SJSA1 (cell line): ENCODE measurements at regions not wholly inside any gene's neighbourhood (a gene's known extent, or its start where the extent isn't known, plus 50 kb on each side); places are given as distances from the start of the nearest gene placed in this dataset.

Experiments
- DNase-seq, 2 experiments: peaks; one replicate each; pipeline ENCODE4 v3.0.0-alpha.2; 2015 to 2020; ENCODE audit warnings: low spot score in 2 of 2, low read depth in 1 of 2
- H3K27ac ChIP-seq: fragments of 250-450 bp; sonication (Bioruptor Pico); 2 replicates; pipeline ENCODE4 v1.5.1; 2020; ENCODE audit warnings: mild to moderate bottlenecking, moderate library complexity
- H3K27me3 ChIP-seq: fragments of 250-450 bp; sonication (Bioruptor Pico); replicated peaks from 2 replicates; pipeline ENCODE4 v1.5.1; 2020; ENCODE audit warnings: mild to moderate bottlenecking, moderate library complexity
- H3K36me3 ChIP-seq: fragments of 250-450 bp; sonication (Bioruptor Pico); 2 replicates; pipeline ENCODE4 v1.5.1; 2020; ENCODE audit warnings: mild to moderate bottlenecking
- H3K4me1 ChIP-seq: fragments of 250-450 bp; sonication (Bioruptor Pico); replicated peaks from 2 replicates; pipeline ENCODE4 v1.6.1; 2021; ENCODE audit warnings: mild to moderate bottlenecking
- H3K4me3 ChIP-seq: fragments of 250-450 bp; sonication (Bioruptor Pico); 2 replicates; pipeline ENCODE4 v1.5.1; 2020; ENCODE audit warnings: mild to moderate bottlenecking
- H3K9me3 ChIP-seq: fragments of 250-450 bp; sonication (Bioruptor Pico); replicated peaks from 2 replicates; pipeline ENCODE4 v1.5.1; 2020; ENCODE audit warnings: mild to moderate bottlenecking

GRCh38 chr11:69880826-69881445, 61.7 kb upstream of the FGF3 start:
- H3K4me1 ChIP-seq, result no peaks in the 10 kb centered on the region; the same call in 1 of the 2 replicates
- no peaks in the 10 kb centered on the region for H3K9me3 ChIP-seq
- no peak for DNase-seq
- H3K4me3 ChIP-seq, result no peak overlapping the region
- no peaks in the 10 kb centered on the region for H3K36me3 ChIP-seq
- H3K27ac ChIP-seq, result no peak overlapping the region
- H3K27me3 ChIP-seq, result peaks cover 26% of the 10 kb centered on the region

GRCh38 chr11:69881467-69882269, 62.5 kb upstream of the FGF3 start:
- H3K27ac ChIP-seq, result no peak overlapping the region
- no peaks in the 10 kb centered on the region for H3K9me3 ChIP-seq
- H3K27me3 ChIP-seq, result peaks cover 19% of the 10 kb centered on the region
- no peak overlapping the region for H3K4me3 ChIP-seq
- no peaks in the 10 kb centered on the region for H3K36me3 ChIP-seq
- H3K4me1 ChIP-seq, result no peaks in the 10 kb centered on the region; the same call in 1 of the 2 replicates
- DNase-seq, result no peak

- no peak for DNase-seq
- Histone ChIP-seq H3K27ac (no peak overlapping the region), H3K27me3 (peaks cover 13% of the 10 kb centered on the region), H3K4me1 (no peaks in the 10 kb centered on the region; the same call in 1 of the 2 replicates), H3K36me3 (no peaks in the 10 kb centered on the region), H3K9me3 (no peaks in the 10 kb centered on the region), H3K4me3 (no peak overlapping the region)
These were observed 63.0 kb upstream of the FGF3 start for GRCh38 chr11:69882270-69882608.

- DNase-seq, result no peak
- Histone ChIP-seq H3K27ac (no peak overlapping the region), H3K4me3 (no peak overlapping the region), H3K4me1 (no peaks in the 10 kb centered on the region; the same call in 1 of the 2 replicates), H3K36me3 (no peaks in the 10 kb centered on the region), H3K27me3 (peaks cover 12% of the 10 kb centered on the region), H3K9me3 (no peaks in the 10 kb centered on the region)
These were observed 64.4 kb upstream of the FGF3 start for GRCh38 chr11:69883292-69884255.

- DNase-seq, result no peak
- peaks cover 12% of the 10 kb centered on the region for H3K27me3 ChIP-seq
- no peak overlapping the region for H3K4me3 ChIP-seq
- H3K27ac ChIP-seq, result no peak overlapping the region
- no peaks in the 10 kb centered on the region; the same call in 1 of the 2 replicates for H3K4me1 ChIP-seq
- H3K36me3 ChIP-seq, result no peaks in the 10 kb centered on the region
- no peaks in the 10 kb centered on the region for H3K9me3 ChIP-seq
These were observed 65.1 kb upstream of the FGF3 start for GRCh38 chr11:69884286-69884685.

- Histone ChIP-seq H3K9me3 (no peaks in the 10 kb centered on the region), H3K36me3 (no peaks in the 10 kb centered on the region), H3K27me3 (peaks cover 12% of the 10 kb centered on the region), H3K4me3 (no peak overlapping the region), H3K27ac (no peak overlapping the region), H3K4me1 (no peaks in the 10 kb centered on the region; the same call in 1 of the 2 replicates)
- DNase-seq, result no peak
These were observed 65.5 kb upstream of the FGF3 start for GRCh38 chr11:69884751-69885150.

- H3K27ac ChIP-seq, result no peak overlapping the region
- no peaks in the 10 kb centered on the region for H3K36me3 ChIP-seq
- H3K4me1 ChIP-seq, result peaks cover 16% of the 10 kb centered on the region
- H3K9me3 ChIP-seq, result no peaks in the 10 kb centered on the region
- DNase-seq, result no peak
- peaks cover 12% of the 10 kb centered on the region; the same call in 1 of the 2 replicates for H3K27me3 ChIP-seq
- no peak overlapping the region for H3K4me3 ChIP-seq
These were observed 68.1 kb upstream of the FGF3 start for GRCh38 chr11:69887330-69887729.

- no peaks in the 10 kb centered on the region for H3K9me3 ChIP-seq
- H3K36me3 ChIP-seq, result no peaks in the 10 kb centered on the region
- H3K27me3 ChIP-seq, result peaks cover 7% of the 10 kb centered on the region; the same call in 1 of the 2 replicates
- no peak overlapping the region for H3K27ac ChIP-seq
- H3K4me1 ChIP-seq, result peaks cover 22% of the 10 kb centered on the region
- DNase-seq, result no peak
- H3K4me3 ChIP-seq, result no peak overlapping the region
These were observed 68.7 kb upstream of the FGF3 start for GRCh38 chr11:69887841-69888427.

GRCh38 chr11:69888483-69889181, 69.4 kb upstream of the FGF3 start:
- Histone ChIP-seq H3K4me1 (peaks cover 23% of the 10 kb centered on the region), H3K36me3 (no peaks in the 10 kb centered on the region), H3K9me3 (no peaks in the 10 kb centered on the region), H3K27ac (no peak overlapping the region), H3K4me3 (no peak overlapping the region), H3K27me3 (peaks cover under 1% of the 10 kb centered on the region; the same call in 1 of the 2 replicates)
- peak; percentile 86 to 90 for DNase-seq

GRCh38 chr11:69889400-69890318, 70.4 kb upstream of the FGF3 start:
- DNase-seq, result no peak
- Histone ChIP-seq H3K9me3 (no peaks in the 10 kb centered on the region), H3K4me1 (peaks cover 26% of the 10 kb centered on the region), H3K36me3 (no peaks in the 10 kb centered on the region), H3K27ac (no peak overlapping the region), H3K27me3 (no peaks in the 10 kb centered on the region), H3K4me3 (no peak overlapping the region)

- H3K27me3 ChIP-seq, result no peaks in the 10 kb centered on the region
These were observed 71.3 kb upstream of the FGF3 start for GRCh38 chr11:69890476-69890875.

More at GRCh38 chr11:69890476-69890875, 71.3 kb upstream of the FGF3 start:
- Histone ChIP-seq H3K4me1 (peaks cover 34% of the 10 kb centered on the region), H3K9me3 (no peaks in the 10 kb centered on the region), H3K36me3 (no peaks in the 10 kb centered on the region), H3K4me3 (no peak overlapping the region), H3K27ac (no peak overlapping the region)
- DNase-seq, result no peak
